A673 (cell line): ENCODE measurements at regions not wholly inside any gene's neighbourhood (a gene's known extent, or its start where the extent isn't known, plus 50 kb on each side); places are given as distances from the start of the nearest gene placed in this dataset.
A peak's percentile ranks its signal among the peaks of the same experiment; 100 is the strongest.

Experiments used
- BruUV-seq: library from RNA; stranded (reverse); fragments of 400-500 nt; replicated peaks from 2 replicates; lab custom pipeline; 2021; lab: Mats Ljungman, UMichigan
- CTCF ChIA-PET: fragments of 300-600 bp; sonication (Branson Sonifier 250); formaldehyde crosslinking; loops from one replicate; lab custom pipeline; 2022; ENCODE audit warnings: antibody characterized with exemption; lab: Charles Lee
- POLR2A ChIA-PET: fragments of 300-600 bp; sonication (Branson Sonifier 250); formaldehyde crosslinking; loops from one replicate; lab custom pipeline; 2022; ENCODE audit warnings: antibody characterized with exemption; ENCODE audit not compliant: low non-redundant PET; lab: Charles Lee
- DNase-seq: peaks from one replicate; pipeline ENCODE4 v3.0.0-alpha.2; 2015; ENCODE audit warnings: low spot score
- H3K27ac ChIP-seq: fragments of 200-600 bp; sonication (generic); 2 replicates; pipeline ENCODE4 v1.5.1; 2016; ENCODE audit warnings: mixed run types, low read depth, mild to moderate bottlenecking, mixed read lengths, antibody characterized with exemption, low read length; ENCODE audit not compliant: poor library complexity, severe bottlenecking
- H3K27me3 ChIP-seq: fragments of 200-600 bp; sonication (generic); replicated peaks from 2 replicates; pipeline ENCODE4 v1.6.1; 2017; ENCODE audit warnings: mixed run types, low read depth, mild to moderate bottlenecking, mixed read lengths, antibody characterized with exemption, low read length; ENCODE audit not compliant: insufficient read depth, poor library complexity
- H3K36me3 ChIP-seq: fragments of 200-600 bp; sonication (generic); 2 replicates; pipeline ENCODE4 v1.6.1; 2016; ENCODE audit warnings: mixed run types, mild to moderate bottlenecking, mixed read lengths, antibody characterized with exemption, low read length; ENCODE audit not compliant: insufficient read depth, poor library complexity, severe bottlenecking
- H3K4me1 ChIP-seq: fragments of 200-600 bp; sonication (generic); 2 replicates; pipeline ENCODE4 v1.6.1; 2017; ENCODE audit warnings: mixed run types, mild to moderate bottlenecking, mixed read lengths, antibody characterized with exemption, low read length; ENCODE audit not compliant: insufficient read depth, poor library complexity, severe bottlenecking
- H3K4me3 ChIP-seq: fragments of 200-600 bp; sonication (generic); 2 replicates; pipeline ENCODE4 v1.5.1; 2016; ENCODE audit warnings: low read depth, mixed run types, mild to moderate bottlenecking, mixed read lengths, low read length; ENCODE audit not compliant: poor library complexity, severe bottlenecking
- H3K9me3 ChIP-seq: fragments of 200-600 bp; sonication (generic); 2 replicates; pipeline ENCODE4 v1.6.1; 2016; ENCODE audit warnings: mixed run types, low read depth, mild to moderate bottlenecking, mixed read lengths, antibody characterized with exemption, low read length; ENCODE audit not compliant: poor library complexity, severe bottlenecking
- EZH2 ChIP-seq: fragments of 200-600 bp; sonication (generic); IDR thresholded peaks from 2 replicates; pipeline ENCODE4 v1.6.1; 2017; ENCODE audit warnings: borderline replicate concordance, low read depth, mild to moderate bottlenecking, mixed read lengths, antibody characterized with exemption, low read length; ENCODE audit not compliant: poor library complexity, severe bottlenecking
- intact Hi-C: fragments of 100-400 bp; cut with micrococcal nuclease; formaldehyde crosslinking; loops from one replicate; pipeline ENCODE4 v1.10.0; 2022; ENCODE audit not compliant: unreplicated experiment
- TF ChIP-seq, protein P1 (sequence below): fragments of 300-800, 200-600 bp; sonication (generic); conservative IDR thresholded peaks from 2 replicates; pipeline ENCODE4 v1.5.1; 2017; ENCODE audit warnings: low read depth, mild to moderate bottlenecking, antibody characterized with exemption, low read length, moderate library complexity, mixed read lengths

DNA sequence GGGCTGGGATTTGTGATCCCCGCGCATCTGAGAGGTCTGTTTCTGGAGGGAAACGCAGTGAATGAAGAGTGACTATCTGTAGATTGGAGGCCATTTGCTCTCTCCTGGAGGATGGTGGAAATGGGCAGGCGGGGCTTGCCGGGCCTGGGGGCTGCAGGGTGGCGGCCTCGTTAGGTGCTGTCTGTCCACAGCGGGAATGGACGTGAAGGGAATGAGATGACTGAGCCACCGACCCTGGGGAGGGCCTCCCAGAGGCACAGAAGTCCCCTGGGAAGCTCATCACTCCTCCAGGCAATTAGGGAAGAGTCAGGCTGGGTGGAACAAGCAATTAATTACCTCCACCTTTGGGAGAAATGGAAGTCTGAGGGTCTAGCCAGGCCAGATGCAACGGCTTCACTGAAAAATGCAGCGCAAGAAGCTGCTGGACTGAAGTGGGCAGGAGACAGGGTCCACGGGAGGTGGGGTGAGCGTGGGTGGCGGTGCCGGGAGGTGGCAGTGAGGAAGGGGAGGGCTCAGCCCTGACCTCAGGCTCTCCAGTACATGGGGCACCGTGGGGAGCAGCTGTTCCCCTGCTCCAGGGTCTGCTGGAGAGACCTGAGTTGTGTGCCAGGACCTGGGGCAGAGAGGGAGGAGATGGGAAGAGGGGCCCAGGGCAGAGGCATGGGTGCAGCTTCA is 524.5 kb downstream of the BRD1 start:
- ChIA-PET POLR2A (no interaction called here), CTCF (no interaction called here)
- H3K9me3 ChIP-seq: no peaks in the 10 kb centered on the region
- BruUV-seq: no TSS peak
- H3K27me3 ChIP-seq: no peaks in the 10 kb centered on the region
- no peak for TF ChIP-seq EZH2
- TF ChIP-seq, protein P1, sequence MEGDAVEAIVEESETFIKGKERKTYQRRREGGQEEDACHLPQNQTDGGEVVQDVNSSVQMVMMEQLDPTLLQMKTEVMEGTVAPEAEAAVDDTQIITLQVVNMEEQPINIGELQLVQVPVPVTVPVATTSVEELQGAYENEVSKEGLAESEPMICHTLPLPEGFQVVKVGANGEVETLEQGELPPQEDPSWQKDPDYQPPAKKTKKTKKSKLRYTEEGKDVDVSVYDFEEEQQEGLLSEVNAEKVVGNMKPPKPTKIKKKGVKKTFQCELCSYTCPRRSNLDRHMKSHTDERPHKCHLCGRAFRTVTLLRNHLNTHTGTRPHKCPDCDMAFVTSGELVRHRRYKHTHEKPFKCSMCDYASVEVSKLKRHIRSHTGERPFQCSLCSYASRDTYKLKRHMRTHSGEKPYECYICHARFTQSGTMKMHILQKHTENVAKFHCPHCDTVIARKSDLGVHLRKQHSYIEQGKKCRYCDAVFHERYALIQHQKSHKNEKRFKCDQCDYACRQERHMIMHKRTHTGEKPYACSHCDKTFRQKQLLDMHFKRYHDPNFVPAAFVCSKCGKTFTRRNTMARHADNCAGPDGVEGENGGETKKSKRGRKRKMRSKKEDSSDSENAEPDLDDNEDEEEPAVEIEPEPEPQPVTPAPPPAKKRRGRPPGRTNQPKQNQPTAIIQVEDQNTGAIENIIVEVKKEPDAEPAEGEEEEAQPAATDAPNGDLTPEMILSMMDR: no peak
- H3K27ac ChIP-seq: peak overlapping the region; percentile 28
- no peaks in the 10 kb centered on the region for H3K36me3 ChIP-seq
- no peak for DNase-seq
- intact Hi-C loops: loop anchor here (10.0 kb wide), 1 partner anchor 358 kb away; no protein-coding TSS in a partner anchor
- H3K4me3 ChIP-seq: no peak overlapping the region
- H3K4me1 ChIP-seq: peaks cover 9% of the 10 kb centered on the region

DNA sequence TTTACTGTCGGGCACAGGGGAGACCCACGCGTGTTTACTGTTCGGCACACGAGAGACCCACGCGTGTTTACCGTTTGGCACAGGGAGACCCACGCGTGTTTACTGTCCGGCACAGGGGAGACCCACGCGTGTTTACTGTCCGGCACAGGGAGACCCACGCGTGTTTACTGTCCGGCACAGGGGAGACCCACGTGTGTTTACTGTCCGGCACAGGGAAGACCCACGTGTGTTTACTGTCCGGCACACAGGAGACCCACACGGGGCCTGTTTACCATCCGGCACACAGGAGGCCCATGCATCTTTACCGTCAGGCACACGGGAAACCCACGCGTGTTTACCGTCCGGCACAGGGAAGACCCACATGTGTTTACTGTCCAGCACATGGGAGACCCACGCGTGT is 525.1 kb downstream of the BRD1 start:
- Histone ChIP-seq H3K27me3 (no peaks in the 10 kb centered on the region), H3K4me1 (peaks cover 9% of the 10 kb centered on the region), H3K9me3 (no peaks in the 10 kb centered on the region), H3K4me3 (no peak overlapping the region), H3K36me3 (no peaks in the 10 kb centered on the region), H3K27ac (no peak overlapping the region)
- CTCF ChIA-PET: no interaction called here
- no TSS peak for BruUV-seq
- POLR2A ChIA-PET: no interaction called here
- DNase-seq: no peak
- intact Hi-C loops: loop anchor here (10.0 kb wide), 1 partner anchor 358 kb away; no protein-coding TSS in a partner anchor
- no peak for TF ChIP-seq EZH2
- TF ChIP-seq, protein P1: no peak

DNA sequence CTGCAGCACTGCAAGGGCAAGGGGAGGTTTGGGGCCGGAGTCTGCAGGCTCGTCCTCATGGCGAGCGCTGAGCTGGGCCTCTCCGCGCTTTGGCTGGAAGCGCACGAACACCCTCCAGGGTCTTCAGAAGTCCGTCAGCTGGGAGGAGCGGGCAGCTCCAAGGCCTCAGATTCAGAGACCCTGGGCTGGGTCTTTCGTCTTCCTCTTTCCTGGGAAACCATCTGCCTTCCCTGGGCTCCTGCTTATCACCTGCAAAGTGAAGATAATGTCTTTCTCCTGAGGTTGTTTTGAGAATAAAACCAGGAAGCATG is 525.6 kb downstream of the BRD1 start:
- POLR2A ChIA-PET: no interaction called here
- no peak for DNase-seq
- H3K27me3 ChIP-seq: no peaks in the 10 kb centered on the region
- BruUV-seq: no TSS peak
- no peak overlapping the region for H3K27ac ChIP-seq
- peaks cover 9% of the 10 kb centered on the region for H3K4me1 ChIP-seq
- CTCF ChIA-PET: no interaction called here
- intact Hi-C loops: loop anchor here (10.0 kb wide), 1 partner anchor 357 kb away; no protein-coding TSS in a partner anchor
- H3K4me3 ChIP-seq: no peak overlapping the region
- H3K9me3 ChIP-seq: no peaks in the 10 kb centered on the region
- H3K36me3 ChIP-seq: no peaks in the 10 kb centered on the region
- no peak for TF ChIP-seq EZH2
- TF ChIP-seq, protein P1: no peak
